OCI-LY7 (cell line): ENCODE measurements at regions not wholly inside any gene's neighbourhood (a gene's known extent, or its start where the extent isn't known, plus 50 kb on each side); places are given as distances from the start of the nearest gene placed in this dataset.
"Not testable (repeated sequence)": the region's sequence is repeated elsewhere in the genome, so short reads cannot be mapped to it uniquely, and the experiment has no call there.

Experiments
- BruUV-seq: library from RNA; stranded (reverse); fragments of 400-500 nt; replicated peaks from 2 replicates; lab custom pipeline; 2021; lab: Mats Ljungman, UMichigan
- CTCF ChIA-PET: fragments of 300-600 bp; sonication (Branson Sonifier 250); formaldehyde crosslinking; loops from one replicate; lab custom pipeline; 2022; ENCODE audit warnings: antibody characterized with exemption; ENCODE audit not compliant: unreplicated experiment; lab: Charles Lee
- POLR2A ChIA-PET: fragments of 300-600 bp; sonication (Branson Sonifier 250); formaldehyde crosslinking; loops from one replicate; lab custom pipeline; 2022; ENCODE audit warnings: antibody characterized with exemption; lab: Charles Lee
- DNase-seq: peaks from one replicate; pipeline ENCODE4 v3.0.0-alpha.2; 2015; ENCODE audit warnings: low spot score
- H2AFZ ChIP-seq: fragments of 200-600 bp; sonication (generic), shearing (Covaris generic); 2 replicates; pipeline ENCODE4 v1.6.1; 2014; ENCODE audit warnings: mild to moderate bottlenecking, antibody characterized with exemption, low read length, moderate library complexity
- H3K27ac ChIP-seq: fragments of 200-600 bp; sonication (generic); 2 replicates; pipeline ENCODE4 v1.5.1; 2014; ENCODE audit warnings: mixed run types, low read depth, mild to moderate bottlenecking, moderate library complexity, low read length, inconsistent platforms; ENCODE audit not compliant: poor library complexity, severe bottlenecking
- H3K36me3 ChIP-seq: fragments of 200-600 bp; sonication (generic); 2 replicates; pipeline ENCODE4 v1.6.1; 2014; ENCODE audit warnings: mild to moderate bottlenecking, antibody characterized with exemption, low read length, moderate library complexity, mixed read lengths; ENCODE audit not compliant: insufficient read depth
- H3K4me1 ChIP-seq: fragments of 200-600 bp; sonication (generic); 2 replicates; pipeline ENCODE4 v1.5.1; 2014; ENCODE audit warnings: mild to moderate bottlenecking, low read length; ENCODE audit not compliant: insufficient read depth, poor library complexity, severe bottlenecking
- H3K4me2 ChIP-seq: fragments of 200-600 bp; sonication (generic); 2 replicates; pipeline ENCODE4 v1.6.1; 2014; ENCODE audit warnings: mild to moderate bottlenecking, low read length
- H3K4me3 ChIP-seq: fragments of 200-600 bp; sonication (generic); 2 replicates; pipeline ENCODE4 v1.5.1; 2014; ENCODE audit warnings: mild to moderate bottlenecking, low read depth, low read length; ENCODE audit not compliant: poor library complexity, severe bottlenecking
- H3K79me2 ChIP-seq: fragments of 200-600 bp; sonication (generic); 2 replicates; pipeline ENCODE4 v1.6.1; 2016; ENCODE audit warnings: low read depth, mild to moderate bottlenecking, low read length, moderate library complexity, mixed read lengths; ENCODE audit not compliant: insufficient read depth
- H3K9me2 ChIP-seq: fragments of 200-600 bp; sonication (generic); 2 replicates; pipeline ENCODE4 v1.6.1; 2016; ENCODE audit warnings: mild to moderate bottlenecking, low read length, mixed read lengths; ENCODE audit not compliant: insufficient read depth
- H3K9me3 ChIP-seq: fragments of 200-600 bp; sonication (generic); 2 replicates; pipeline ENCODE4 v1.6.1; 2014; ENCODE audit warnings: mild to moderate bottlenecking, mixed run types, low read length, mixed read lengths
- H4K20me1 ChIP-seq: fragments of 200-600 bp; sonication (generic); 2 replicates; pipeline ENCODE4 v1.6.1; 2014; ENCODE audit warnings: mild to moderate bottlenecking, antibody characterized with exemption, low read length, moderate library complexity, mixed read lengths; ENCODE audit not compliant: insufficient read depth
- EZH2phosphoT487 ChIP-seq: fragments of 200-600 bp; sonication (generic); IDR thresholded peaks from 2 replicates; pipeline ENCODE4 v1.6.1; 2018; ENCODE audit warnings: low read depth, borderline replicate concordance, mild to moderate bottlenecking, mixed run types, antibody characterized with exemption, low read length, moderate library complexity, mixed read lengths
- intact Hi-C: fragments of 100-400 bp; cut with micrococcal nuclease; formaldehyde crosslinking; loops from one replicate; pipeline ENCODE4 v1.10.0; 2022; ENCODE audit not compliant: unreplicated experiment
- TF ChIP-seq, protein P1 (sequence below): fragments of 200-600 bp; sonication (generic); conservative IDR thresholded peaks from 2 replicates; pipeline ENCODE4 v1.5.1; 2014; ENCODE audit warnings: mild to moderate bottlenecking, antibody characterized with exemption, low read length, moderate library complexity, mixed read lengths

DNA sequence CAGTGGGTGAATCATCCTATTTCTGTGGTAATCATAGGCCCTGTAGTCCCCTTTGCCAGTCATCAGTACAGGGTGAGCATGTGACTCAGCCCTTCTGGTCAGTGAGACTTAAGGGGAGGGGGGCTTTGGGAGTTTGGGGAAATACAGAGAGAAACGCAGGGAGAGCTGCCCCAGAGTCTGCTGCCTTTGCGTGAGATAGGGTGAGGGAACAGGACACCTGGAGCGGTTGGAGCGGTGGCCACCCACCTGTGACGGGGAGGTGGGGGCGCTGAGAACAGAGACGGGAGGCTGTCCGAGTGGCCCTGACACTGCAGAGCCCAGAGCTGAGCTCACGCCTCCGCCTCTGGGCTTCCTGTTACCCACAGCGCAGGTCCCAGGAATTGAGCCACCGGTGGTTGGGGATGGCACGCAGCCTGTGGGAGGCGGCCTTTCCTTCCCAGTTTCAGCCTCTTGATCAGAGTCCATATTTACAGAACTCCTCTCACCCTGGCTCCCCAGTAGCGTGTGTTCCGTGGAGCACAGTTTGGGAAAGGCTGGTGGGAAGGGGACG, 92.0 kb upstream of the ERCC6L2 start:
- TF ChIP-seq, protein P1, sequence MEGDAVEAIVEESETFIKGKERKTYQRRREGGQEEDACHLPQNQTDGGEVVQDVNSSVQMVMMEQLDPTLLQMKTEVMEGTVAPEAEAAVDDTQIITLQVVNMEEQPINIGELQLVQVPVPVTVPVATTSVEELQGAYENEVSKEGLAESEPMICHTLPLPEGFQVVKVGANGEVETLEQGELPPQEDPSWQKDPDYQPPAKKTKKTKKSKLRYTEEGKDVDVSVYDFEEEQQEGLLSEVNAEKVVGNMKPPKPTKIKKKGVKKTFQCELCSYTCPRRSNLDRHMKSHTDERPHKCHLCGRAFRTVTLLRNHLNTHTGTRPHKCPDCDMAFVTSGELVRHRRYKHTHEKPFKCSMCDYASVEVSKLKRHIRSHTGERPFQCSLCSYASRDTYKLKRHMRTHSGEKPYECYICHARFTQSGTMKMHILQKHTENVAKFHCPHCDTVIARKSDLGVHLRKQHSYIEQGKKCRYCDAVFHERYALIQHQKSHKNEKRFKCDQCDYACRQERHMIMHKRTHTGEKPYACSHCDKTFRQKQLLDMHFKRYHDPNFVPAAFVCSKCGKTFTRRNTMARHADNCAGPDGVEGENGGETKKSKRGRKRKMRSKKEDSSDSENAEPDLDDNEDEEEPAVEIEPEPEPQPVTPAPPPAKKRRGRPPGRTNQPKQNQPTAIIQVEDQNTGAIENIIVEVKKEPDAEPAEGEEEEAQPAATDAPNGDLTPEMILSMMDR: no peak
- TF ChIP-seq EZH2phosphoT487: no peak
- intact Hi-C loops: no loop called here
- Histone ChIP-seq H3K36me3 (no peaks in the 10 kb centered on the region), H3K4me1 (no peaks in the 10 kb centered on the region), H3K4me3 (no peak overlapping the region), H3K9me2 (no peaks in the 10 kb centered on the region), H3K79me2 (no peaks in the 10 kb centered on the region), H4K20me1 (no peaks in the 10 kb centered on the region), H2AFZ (no peak overlapping the region), H3K9me3 (no peaks in the 10 kb centered on the region), H3K27ac (no peak overlapping the region), H3K4me2 (no peak overlapping the region)
- no peak for DNase-seq
- ChIA-PET POLR2A (no interaction called here), CTCF (no interaction called here)
- BruUV-seq: no TSS peak

DNA sequence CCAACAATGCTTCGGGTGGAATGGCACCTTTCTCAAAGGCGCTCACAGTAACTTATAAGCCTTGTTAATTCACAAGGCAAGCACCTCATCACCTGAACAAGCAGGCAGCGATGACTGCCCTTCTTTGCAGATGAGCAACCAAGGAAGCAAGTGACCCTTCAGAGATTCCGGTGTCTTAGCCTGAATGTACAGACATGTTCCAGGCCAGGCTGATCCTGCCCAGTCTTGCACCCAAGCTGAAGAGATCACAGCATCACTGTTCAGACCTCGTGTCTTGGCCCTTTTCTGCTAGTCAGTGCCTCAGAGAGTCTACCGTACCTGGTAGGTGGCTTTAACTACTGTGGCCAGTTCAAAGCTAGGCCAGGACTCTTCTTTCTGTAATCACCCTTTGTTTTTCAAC, 94.7 kb upstream of the ERCC6L2 start:
- H3K9me3 ChIP-seq: no peaks in the 10 kb centered on the region
- H3K27ac ChIP-seq: no peak overlapping the region
- H4K20me1 ChIP-seq: no peaks in the 10 kb centered on the region
- H3K9me2 ChIP-seq: no peaks in the 10 kb centered on the region
- CTCF ChIA-PET: no interaction called here
- no peaks in the 10 kb centered on the region for H3K36me3 ChIP-seq
- H3K79me2 ChIP-seq: no peaks in the 10 kb centered on the region
- no TSS peak for BruUV-seq
- intact Hi-C loops: no loop called here
- POLR2A ChIA-PET: no interaction called here
- H3K4me1 ChIP-seq: no peaks in the 10 kb centered on the region
- no peak overlapping the region for H3K4me2 ChIP-seq
- no peak for TF ChIP-seq EZH2phosphoT487
- TF ChIP-seq, protein P1: no peak
- no peak overlapping the region for H3K4me3 ChIP-seq
- no peak for DNase-seq
- no peak overlapping the region for H2AFZ ChIP-seq

DNA sequence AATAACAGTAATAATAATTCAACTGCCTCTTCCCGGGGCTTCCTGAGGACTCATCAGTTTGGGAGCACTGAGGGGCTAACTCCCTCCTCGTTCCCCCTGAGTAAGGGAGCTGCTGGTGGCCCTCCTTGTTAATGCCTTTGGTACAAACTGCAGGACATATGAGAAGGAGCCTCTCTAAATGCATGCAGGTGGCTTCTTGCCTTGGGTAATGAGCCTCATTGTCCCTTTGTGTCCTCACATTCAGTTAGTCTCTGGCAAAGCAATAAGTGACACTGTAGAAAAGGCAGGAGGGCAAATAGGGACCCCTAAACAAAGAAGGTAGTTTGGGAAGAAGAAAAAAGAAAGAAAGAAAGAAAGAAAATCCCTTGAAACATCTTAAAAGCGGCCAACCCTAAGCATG, 95.4 kb upstream of the ERCC6L2 start:
- BruUV-seq: no TSS peak
- intact Hi-C loops: no loop called here
- Histone ChIP-seq H3K9me2 (no peaks in the 10 kb centered on the region), H2AFZ (no peak overlapping the region), H4K20me1 (no peaks in the 10 kb centered on the region), H3K4me3 (no peak overlapping the region), H3K9me3 (no peaks in the 10 kb centered on the region), H3K36me3 (no peaks in the 10 kb centered on the region), H3K27ac (no peak overlapping the region), H3K4me1 (no peaks in the 10 kb centered on the region), H3K79me2 (no peaks in the 10 kb centered on the region), H3K4me2 (no peak overlapping the region)
- ChIA-PET POLR2A (no interaction called here), CTCF (no interaction called here)
- DNase-seq: no peak
- TF ChIP-seq, protein P1: no peak
- no peak for TF ChIP-seq EZH2phosphoT487

DNA sequence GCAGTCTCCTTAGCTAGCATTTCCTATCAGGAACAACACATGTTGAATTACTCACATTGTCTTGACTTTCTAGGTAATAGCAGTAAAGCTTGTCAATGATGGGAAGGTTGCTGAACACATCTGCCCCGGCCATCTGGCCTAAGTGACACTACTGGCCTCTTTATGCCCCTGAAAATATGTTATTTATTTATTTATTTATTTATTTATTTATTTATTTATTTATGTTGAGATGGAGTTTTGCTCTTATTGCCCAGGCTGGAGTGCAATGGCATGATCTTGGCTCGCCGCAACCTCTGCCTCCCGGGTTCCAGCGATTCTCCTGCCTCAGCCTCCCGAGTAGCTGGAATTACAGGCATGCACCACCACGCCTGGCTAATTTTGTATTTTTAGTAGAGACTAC, 95.9 kb upstream of the ERCC6L2 start:
- intact Hi-C loops, DNase-seq, H3K4me2 ChIP-seq, H3K9me3 ChIP-seq, H3K27ac ChIP-seq, H2AFZ ChIP-seq, H3K4me3 ChIP-seq, H4K20me1 ChIP-seq, H3K4me1 ChIP-seq, POLR2A ChIA-PET, H3K9me2 ChIP-seq, H3K36me3 ChIP-seq, H3K79me2 ChIP-seq, CTCF ChIA-PET, BruUV-seq: not testable (repeated sequence)
